Activated gamma-delta T cell (primary cell): ENCODE measurements at regions not wholly inside any gene's neighbourhood (a gene's known extent, or its start where the extent isn't known, plus 50 kb on each side); places are given as distances from the start of the nearest gene placed in this dataset.

ENCODE experiments used
- DNase-seq: peaks from one replicate; lab custom pipeline; 2025; lab: John Stamatoyannopoulos, UW

DNA sequence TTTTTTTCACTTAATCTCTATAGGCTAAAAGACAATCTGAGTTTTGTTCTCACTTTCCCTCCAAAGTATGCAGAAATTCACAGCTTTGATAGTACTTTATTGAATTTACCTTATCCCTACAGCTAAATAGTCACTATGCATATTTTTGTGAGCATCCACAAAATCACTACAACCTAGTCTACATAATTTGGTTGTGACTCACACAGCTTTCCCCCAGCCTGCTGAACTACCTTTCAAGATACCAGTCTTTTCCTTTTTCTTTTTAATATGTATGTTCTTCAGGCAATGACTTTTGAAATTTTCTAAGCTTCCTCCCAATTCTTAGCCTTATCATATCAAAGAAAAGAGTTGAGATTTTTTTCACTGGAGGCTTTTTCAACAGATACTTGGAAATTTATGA is 347.3 kb upstream of the CDH6 start:
- no peak for DNase-seq

DNA sequence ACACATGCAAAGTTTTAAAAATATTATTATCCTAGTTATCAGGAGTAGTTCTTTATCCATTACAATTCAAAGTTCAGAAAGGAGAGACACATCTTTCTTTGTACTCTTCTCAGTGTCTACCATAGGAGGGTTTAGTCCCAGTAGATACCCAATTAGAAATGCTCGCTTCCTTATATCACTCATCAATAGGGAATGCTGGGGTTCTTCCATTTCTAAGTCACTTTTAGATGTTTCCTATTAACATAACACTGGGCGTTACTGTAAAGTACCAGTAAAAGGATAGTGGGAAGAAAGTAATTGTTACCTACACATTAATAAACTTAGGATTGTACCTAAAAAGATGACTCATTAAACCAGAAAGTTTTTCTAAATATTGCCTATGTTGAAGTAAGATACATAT is 348.3 kb upstream of the CDH6 start:
- DNase-seq = no peak

DNA sequence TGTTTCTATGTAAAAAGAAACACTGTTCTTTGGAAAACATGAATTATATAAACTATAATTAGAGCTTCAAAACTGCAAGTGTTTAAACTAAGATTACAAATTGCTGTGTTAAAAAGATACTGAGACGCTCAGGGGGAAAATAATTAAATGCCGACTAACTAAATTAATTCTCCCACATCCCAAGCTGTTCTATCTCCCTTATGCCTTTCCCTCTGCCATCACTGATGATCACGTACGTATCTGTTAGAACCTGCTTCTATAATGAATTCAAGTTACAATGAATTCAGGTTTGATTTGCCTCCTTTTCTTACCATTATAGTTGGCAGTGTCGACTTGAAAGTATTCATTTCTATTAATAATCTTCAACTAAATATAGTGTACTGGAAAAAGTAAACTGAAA is 349.9 kb upstream of the CDH6 start:
- no peak for DNase-seq

DNA sequence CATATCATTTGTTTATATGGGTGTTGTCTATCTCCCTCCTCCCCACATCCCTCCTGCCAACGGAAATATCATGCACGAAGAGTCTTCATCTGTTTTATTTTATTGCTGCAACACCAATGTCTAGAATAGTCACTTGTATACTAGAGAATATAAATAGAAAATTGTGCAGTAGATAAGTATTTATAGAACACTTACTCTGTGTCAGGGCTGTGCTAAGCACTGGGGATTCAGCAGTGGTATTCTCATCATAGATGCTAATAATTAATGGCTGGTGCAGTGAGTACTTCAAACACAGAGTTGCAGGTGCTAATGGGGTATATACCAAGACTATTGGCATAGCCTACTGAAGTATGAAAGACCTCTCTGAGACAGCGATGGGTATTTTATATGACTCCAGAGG is 353.5 kb upstream of the CDH6 start:
- no peak for DNase-seq

DNA sequence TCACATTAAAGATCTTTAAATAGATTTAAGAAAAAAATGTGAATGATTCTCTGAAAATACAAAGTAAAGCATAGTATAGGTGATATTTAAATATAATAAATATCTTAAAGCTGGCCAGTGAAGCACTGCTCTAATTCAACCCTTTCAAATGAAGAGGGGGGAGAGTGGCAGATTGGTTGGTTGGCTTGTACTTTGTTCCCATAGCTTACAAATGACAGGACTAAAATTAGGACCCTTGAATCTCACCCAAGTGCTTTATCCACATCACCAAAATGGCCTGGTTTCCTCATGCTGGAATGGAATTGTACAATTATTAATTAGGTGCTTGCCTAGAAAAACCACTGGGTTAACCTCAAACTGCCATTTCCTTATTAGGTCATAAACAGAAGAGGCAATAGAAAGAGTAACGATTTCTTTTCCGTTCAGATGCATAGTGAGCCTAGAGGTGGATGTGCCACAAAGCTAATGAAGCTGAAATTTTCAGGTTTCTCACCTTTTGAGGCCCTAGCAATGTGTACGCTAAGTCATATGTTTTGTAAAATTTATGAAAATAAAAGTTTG is 354.5 kb upstream of the CDH6 start:
- DNase-seq = no peak

DNA sequence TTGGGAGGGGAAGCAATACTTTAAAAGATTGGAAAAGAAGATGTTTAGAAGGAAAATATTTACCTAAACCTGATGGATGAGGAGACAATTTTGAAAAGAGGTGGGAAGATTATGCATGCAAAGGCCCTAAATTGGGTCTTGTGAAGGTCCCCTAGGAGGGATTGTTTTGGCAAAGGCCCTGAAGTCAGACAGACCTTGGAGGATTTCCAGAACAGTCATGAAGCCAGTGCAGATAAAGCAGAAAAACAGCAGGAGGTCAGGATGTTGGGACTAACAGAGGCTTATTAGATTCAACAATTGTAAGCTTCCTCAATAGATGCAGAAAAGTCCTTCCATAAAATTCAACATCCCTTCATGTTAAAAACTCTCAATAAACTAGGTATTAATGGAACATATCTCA is 361.0 kb upstream of the CDH6 start:
- no peak for DNase-seq

DNA sequence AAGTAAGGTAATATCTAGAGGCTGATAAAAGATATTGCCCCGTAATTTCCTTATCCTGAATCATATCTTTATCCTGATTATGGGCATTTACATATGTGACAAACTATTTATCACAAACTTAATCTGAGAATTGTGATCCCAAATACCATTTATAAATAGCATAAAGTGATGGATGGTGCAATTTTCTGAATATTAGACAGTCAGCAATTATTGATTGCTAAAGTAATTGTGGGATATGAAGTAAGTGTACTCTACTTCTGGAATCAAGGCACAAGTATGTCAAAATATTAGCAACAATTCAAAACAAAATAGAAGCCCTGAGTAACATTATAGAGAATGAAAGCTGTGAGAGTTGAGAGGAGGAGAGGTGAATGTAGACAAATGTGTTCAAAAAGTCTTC is 361.9 kb upstream of the CDH6 start:
- DNase-seq = no peak

DNA sequence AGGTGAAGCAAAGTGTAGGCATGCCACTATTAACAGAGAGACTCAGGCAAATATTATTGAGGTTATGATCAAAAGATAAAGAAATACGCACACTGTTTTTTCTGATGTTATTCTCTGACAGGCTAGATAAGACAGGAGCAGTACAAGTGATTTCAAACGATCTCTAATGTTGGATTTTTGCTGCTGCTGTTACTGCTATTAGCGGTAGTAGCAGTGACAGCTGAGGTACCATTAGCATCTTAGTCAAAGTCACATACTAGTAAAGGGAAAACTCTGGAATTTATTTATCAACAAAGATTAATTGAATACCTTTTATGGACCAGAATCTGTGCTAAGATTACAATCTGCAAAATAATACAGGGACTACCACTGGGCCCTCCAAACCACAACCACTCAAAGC is 362.4 kb upstream of the CDH6 start:
- DNase-seq = no peak

DNA sequence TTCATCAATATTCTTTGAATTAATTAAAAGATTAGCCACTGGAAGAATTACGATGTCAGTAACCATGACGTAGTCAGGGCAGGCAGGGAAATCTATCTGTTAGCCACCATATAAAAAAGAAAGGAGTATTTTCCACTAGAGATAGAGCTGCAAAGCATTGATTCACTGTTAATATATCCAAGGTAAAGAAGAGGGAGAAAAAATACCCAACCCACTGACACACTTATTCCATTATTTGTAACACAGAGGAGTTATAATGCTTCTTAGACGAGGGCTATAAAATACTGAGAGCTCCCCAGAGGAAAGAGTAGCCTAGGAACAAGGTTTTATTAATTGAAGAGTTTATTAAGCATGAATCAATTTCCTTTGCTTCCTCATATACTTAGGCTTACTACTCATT is 382.2 kb upstream of the CDH6 start:
- DNase-seq = no peak

DNA sequence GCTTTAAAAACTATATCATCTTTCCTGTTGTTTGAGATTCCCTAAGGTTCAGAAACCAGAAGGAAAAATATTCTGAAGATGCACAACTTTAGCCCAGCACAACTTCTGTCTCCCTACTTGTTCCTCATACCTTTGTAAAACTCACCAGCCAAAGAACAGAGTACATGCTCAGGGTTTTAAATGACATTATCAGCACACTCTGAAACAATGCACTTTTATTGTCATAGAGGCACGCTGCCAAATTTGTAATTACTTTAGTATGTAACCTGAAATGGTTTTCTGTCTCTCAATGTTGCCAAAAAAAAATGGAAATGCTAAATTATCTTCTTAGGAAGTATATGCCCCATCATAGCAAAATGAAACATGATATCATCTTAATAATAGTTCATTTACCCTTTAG is 383.6 kb upstream of the CDH6 start:
- no peak for DNase-seq

DNA sequence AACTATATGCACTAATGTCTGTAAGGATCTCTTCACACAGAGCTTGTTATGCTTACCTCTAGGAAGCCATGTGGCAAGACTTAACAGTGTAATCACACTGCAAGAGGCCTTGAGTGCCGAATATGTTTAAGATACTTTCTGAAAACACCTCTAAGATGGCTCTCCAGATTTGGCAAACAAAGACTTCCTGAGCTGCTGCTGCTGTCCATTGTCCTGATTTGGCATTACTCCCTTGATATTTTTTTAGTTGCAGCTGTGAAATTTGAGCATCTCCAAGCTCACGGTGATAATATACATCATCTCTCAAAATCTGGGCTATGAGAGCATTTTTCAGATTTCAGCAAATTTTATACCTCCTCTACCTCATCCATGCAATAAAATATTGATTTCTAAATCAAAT is 384.5 kb upstream of the CDH6 start:
- no peak for DNase-seq

DNA sequence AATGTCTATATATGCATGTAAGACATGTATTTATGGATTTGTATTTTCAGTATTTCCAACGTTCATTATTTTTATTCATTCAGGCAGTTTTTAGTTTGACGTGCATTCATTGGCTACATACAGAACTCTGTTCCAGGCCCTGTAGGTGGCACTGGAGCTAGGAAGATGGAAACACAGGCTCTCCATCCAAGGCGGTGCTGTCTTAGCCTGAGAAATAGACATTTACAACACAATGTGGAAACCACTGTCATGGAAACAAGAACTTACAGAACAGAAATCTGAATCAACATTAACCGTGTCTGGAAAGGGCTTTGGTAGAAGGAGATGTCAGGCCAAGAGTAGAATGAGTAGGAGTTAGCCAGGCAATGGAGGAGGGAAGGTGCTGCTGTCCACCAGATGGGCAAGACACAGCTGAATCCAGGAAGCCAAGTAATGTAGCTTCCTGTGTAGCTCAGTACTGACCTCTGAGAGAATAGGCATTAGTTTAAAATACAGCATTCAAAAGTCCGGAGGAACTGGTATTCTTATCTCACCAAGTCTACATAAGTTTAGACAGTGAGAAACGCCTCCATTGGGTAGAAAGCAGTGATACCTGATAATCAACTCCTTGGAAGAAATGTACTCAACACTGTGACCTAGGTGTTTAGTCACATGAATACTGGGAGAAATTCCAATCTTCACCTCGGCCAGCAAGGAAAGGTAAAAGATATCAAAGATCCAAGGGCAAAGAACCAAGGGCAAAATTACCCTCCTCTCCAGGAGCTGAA is 388.6 kb upstream of the CDH6 start:
- no peak for DNase-seq

DNA sequence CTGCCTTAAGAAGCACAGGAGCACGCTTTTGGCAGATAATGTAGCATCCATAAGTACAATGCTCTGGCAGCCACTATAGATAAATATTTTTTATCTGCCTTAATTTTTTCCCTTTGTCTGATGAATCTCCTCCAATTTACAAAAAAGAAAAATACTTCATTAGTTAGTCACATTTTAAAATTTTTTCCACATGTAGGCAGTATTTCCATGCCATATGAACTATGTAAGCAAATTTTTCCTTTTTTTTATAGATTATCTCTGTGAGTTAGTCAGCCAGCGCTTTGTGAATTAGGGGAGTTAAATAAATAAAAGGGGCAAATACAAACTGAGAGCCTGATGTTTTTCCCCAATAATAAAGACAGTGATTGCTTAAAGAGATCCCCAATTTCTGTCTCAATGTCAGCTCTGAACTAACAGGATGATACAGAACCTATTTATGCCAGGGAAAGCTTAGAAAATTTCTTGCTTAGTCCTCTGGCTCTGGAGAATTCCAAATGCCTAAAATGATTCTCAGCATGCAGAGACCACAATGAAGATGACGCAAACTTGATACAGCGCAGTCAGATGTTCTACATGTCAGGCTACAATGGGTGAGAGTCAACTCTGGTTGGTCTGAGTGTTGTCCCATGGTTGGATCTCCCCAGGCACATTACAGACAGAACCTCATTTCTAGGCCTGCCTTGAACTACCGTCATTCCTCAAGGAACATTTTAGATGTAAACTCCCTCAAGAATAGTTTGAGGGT is 390.4 kb upstream of the CDH6 start:
- no peak for DNase-seq

DNA sequence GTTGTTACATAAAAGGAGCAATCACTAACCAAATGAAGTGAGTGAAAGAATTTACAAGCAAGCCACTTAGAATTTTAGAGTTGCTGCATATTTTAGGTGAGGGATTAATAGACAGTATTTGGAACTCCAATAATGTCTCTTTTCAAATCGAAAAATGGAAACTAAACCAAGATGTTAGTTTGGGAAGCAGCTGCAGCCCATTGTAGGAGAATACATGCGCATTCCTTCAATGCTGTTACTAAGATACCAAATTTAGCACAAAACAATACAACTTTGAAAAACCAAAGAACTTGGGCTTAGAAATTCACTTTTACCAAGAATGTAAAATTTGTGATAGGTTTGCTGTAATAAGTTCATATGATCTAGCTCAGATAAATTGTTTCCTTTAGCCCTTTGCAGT is 411.8 kb upstream of the CDH6 start:
- no peak for DNase-seq

DNA sequence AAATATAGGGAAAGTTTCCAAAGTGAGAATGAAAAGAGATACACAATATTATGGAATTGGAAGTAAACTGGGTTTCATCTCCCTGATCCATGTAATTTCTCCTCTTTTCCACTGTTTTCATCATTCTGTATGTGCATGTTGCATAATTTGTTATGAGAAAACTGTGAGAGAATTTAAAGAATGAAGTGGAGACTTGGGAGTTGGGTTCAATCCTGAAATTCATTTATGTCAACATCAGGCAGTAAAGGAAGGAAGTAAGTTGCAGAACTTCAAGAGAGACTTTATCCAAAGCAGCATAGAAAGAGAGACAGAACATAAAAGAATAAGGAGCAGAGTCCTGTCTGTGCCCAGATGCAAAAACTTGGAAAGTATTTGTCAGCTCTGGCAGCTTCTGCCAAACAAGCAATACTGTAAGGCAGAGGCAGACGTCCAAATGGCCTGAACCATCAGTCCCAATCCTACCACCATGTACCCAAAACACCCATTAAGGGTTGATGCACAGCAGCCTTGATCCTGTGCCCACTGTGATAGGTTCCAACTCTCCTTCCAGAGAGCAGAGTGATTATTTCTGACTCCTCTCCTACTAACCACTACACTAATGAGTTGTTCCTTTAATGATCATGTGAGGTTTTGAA is 425.3 kb upstream of the CDH6 start:
- no peak for DNase-seq

DNA sequence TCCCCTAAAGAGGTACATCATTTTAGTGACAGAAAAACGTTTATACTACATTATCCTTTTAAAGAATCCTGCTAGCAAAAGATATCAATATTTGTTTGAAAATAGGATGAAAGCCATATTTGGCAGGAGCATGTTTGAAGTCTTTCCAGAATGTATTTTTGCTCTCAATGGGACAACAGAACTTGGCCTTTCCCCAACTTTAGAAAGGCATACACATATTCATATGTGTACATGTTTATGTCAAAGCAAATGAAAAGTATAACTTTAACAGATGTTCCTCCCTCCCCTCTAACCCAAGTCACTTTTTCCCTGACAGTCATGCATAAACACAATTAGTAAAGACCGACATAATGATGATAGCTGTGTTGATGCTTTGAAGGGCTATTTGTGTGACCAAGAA is 427.8 kb upstream of the CDH6 start:
- no peak for DNase-seq

DNA sequence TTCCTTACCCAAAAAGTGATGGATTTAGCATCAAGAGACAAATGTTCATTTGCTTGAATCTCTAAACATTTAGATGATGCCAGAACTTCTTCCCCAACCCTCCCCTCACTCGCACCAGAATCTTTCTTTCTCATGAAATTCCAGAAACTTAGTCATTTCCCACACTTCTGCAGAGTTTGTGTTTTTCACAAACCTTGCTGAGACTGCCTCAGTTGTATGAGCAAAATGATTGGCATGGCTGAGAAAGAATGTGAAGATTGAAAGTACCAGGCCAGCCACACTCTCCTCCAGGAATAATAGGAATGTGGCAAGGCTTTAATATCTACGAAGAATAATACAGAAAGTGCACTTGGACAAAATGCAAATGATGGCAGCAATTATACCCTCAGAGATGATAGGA is 428.3 kb upstream of the CDH6 start:
- no peak for DNase-seq

DNA sequence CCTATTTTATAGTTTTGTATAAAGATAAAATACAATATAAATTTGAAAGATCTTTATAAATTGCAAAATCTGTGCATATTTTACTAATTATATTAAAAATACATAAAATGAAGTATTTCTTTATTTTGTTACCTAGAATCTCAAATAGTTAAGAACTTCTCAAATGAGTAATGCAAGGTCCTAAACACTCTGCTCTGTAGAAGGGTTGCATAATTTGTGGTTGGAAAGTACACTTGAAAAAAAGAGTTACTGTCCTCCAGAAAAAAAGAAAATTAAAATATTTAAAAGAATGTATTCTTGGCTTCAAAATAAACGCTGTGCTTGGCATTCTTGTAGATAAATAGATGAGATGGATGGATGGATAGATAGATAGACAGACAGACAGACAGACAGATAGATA is 428.8 kb upstream of the CDH6 start:
- no peak for DNase-seq

DNA sequence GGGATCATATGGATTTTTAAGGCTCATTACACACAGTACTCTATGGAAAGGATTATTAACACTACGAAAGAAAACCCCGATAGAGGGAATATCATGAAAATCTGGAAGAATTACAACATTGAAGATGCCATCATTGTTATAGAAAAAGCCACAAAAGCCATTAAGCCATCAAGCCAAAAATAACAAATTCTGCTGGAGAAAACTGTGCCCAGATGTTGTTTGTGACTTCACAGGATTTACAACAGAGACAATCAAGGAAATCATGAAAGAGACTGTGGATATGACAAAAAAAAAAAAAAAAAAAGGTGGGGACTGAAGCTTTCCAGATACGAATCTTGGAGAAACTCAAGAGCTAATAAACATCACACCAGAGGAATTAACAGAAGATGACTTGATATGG is 433.8 kb upstream of the CDH6 start:
- DNase-seq = no peak

DNA sequence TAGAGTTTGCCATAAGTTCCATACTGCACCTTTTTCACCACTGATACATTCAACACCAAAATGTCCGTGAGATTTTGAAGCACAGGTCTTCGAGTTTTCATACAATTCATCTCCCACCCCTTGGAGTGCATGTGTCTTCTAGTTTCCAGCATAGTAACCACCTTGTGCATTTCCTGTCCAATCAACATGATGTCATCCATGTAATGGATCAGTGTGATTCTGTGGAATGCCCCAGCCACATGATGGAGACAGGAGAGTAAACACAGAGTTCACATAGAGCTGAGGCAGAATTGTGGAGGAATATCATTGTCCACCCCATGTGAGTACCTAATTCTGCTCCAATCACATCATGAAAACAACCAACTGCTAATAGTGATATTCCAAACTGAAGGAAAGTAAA is 441.5 kb upstream of the CDH6 start:
- DNase-seq = no peak

DNA sequence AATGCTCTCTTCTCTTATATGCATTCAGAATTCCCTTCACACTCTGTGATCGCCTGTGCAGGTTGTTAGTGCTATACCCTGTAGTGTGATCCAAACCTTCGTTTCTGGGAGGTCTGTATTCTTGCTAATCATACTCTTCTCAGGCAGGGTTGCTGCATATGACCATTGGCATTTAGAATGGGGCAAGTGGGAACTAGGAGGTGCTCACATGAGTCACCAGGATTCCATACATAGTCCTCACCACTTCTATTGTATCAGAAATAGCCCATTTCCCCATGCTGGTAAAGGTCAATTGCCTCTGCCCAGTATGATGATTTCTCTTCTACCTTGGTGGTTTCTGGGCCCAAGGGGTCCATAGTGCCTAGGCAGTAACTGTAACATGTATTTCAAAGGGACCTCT is 443.5 kb upstream of the CDH6 start:
- DNase-seq = no peak

DNA sequence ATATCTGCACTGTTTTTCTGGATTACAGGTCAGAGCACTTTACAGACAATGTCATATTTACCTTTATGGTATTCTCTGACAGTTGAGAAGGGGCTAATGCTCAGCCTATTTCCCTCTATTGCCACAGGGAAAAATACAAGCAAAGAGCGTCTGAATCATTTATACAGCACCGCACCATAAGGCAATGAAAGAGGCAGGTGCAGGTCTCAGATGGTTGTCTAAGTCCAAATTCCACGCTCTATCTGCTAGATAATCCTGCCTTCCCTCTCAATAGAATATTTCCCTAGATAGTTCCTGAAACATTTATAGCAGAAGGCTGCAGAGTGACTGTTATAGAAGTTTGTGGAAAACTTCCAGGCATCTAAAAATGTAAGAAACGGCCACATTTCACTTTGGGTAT is 446.1 kb upstream of the CDH6 start:
- DNase-seq = no peak

DNA sequence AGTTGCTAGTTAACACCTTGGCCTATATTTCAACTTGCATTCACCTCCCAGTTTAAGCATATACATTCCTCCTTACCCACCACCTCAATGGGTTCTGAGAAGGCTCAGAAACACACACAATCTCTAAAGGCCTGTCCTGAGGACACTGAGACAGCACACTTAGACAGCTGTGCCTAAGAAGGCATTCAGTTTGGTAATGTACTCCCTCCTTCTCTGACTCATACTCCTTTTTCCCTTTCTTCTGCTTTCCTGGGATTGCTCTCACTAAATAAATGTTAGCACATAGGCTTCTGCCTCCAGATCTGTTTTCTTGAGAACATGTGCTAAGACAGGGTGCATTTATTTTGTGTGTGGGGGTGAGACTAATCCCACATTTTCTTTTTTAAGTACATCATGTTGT is 456.8 kb upstream of the CDH6 start:
- DNase-seq = no peak
